Fibroblast of pulmonary artery (primary cell): ENCODE measurements at regions not wholly inside any gene's neighbourhood (a gene's known extent, or its start where the extent isn't known, plus 50 kb on each side); places are given as distances from the start of the nearest gene placed in this dataset.

Source experiments
- DNase-seq: peaks from one replicate; pipeline ENCODE4 v3.0.0-alpha.2; 2010; ENCODE audit warnings: low read depth
- H3K4me3 ChIP-seq: replicated peaks from 2 replicates; pipeline ENCODE4 v1.5.1; 2011; ENCODE audit warnings: low read depth, mild to moderate bottlenecking, control low read depth, low read length, moderate library complexity
- CTCF ChIP-seq: IDR thresholded peaks from 2 replicates; pipeline ENCODE4 v1.5.1; 2011; ENCODE audit warnings: mild to moderate bottlenecking, control low read depth, low read length, inconsistent platforms; ENCODE audit errors: missing control alignments

- H3K4me3 ChIP-seq = no peak overlapping the region
- no peak for TF ChIP-seq CTCF
- no peak for DNase-seq
Measured at GRCh38 chr9:13047827-13048587, 231.5 kb downstream of the MPDZ start.

GRCh38 chr9:13049223-13049622, 230.3 kb downstream of the MPDZ start:
- TF ChIP-seq CTCF = no peak
- H3K4me3 ChIP-seq = no peak overlapping the region
- DNase-seq = no peak

GRCh38 chr9:13053504-13053903, 226.0 kb downstream of the MPDZ start:
- no peak overlapping the region for H3K4me3 ChIP-seq
- DNase-seq = no peak
- no peak for TF ChIP-seq CTCF

GRCh38 chr9:13054389-13054788, 225.1 kb downstream of the MPDZ start:
- no peak overlapping the region for H3K4me3 ChIP-seq
- TF ChIP-seq CTCF = no peak
- no peak for DNase-seq
